GM12878 (cell line): ENCODE measurements at regions not wholly inside any gene's neighbourhood (a gene's known extent, or its start where the extent isn't known, plus 50 kb on each side); places are given as distances from the start of the nearest gene placed in this dataset.

Experiments used
- ATAC-seq: fragments of 200-7000 bp; cut with Tn5 transposase; 3 replicates; pipeline ENCODE4 v1.9.1; 2020; ENCODE audit warnings: mild to moderate bottlenecking, moderate library complexity
- BruUV-seq: library from RNA; stranded (reverse); fragments of 400-500 nt; replicated peaks from 2 replicates; lab custom pipeline; 2021; lab: Mats Ljungman, UMichigan
- CTCF ChIA-PET: fragments of 300-600 bp; sonication (Branson Sonifier 250); formaldehyde crosslinking; extraction: SDS; loops from one replicate; lab custom pipeline; 2021; ENCODE audit warnings: inconsistent platforms; lab: Yijun Ruan, JAX
- POLR2A ChIA-PET: fragments of 350-600 bp; formaldehyde crosslinking; extraction: SDS; loops from one replicate; lab custom pipeline; 2021; ENCODE audit warnings: inconsistent platforms; lab: Charles Lee
- RAD21 ChIA-PET: fragments of 300-600 bp; sonication (Branson Sonifier 250); formaldehyde crosslinking; loops from one replicate; lab custom pipeline; 2023; ENCODE audit warnings: antibody characterized with exemption; ENCODE audit not compliant: unreplicated experiment; lab: Charles Lee
- SMC1A ChIA-PET: fragments of 300-600 bp; sonication (Branson Sonifier 250); formaldehyde crosslinking; loops from one replicate; lab custom pipeline; 2023; ENCODE audit not compliant: unreplicated experiment, uncharacterized antibody; lab: Charles Lee
- DNase-seq: peaks from one replicate; pipeline ENCODE4 v3.0.0-alpha.2; 2011; ENCODE audit warnings: low read depth, low spot score
- FAIRE-seq: peaks from 3 replicates; lab custom pipeline; 2011; peaks lifted over from hg19 to GRCh38; lab: Jason Lieb, UNC
- H2AFZ ChIP-seq: 2 replicates; pipeline ENCODE4 v1.6.0; 2011; ENCODE audit warnings: low read depth, low read length, control low read depth; ENCODE audit not compliant: control insufficient read depth
- H3K27ac ChIP-seq: 2 replicates; pipeline ENCODE4 v1.5.1; 2011; ENCODE audit warnings: control low read depth; ENCODE audit not compliant: control insufficient read depth, insufficient read depth
- H3K27me3 ChIP-seq, 2 experiments: replicated peaks in 1 of 2; 2 replicates each; pipeline versions ENCODE4 v1.6.0 to v1.6.1; 2011; ENCODE audit warnings: low read length in 1 of 2; ENCODE audit not compliant: control insufficient read depth in 2 of 2, insufficient read depth in 2 of 2
- H3K36me3 ChIP-seq, 2 experiments: 2 replicates each; pipeline ENCODE4 v1.5.1; 2011; ENCODE audit warnings: low read length in 1 of 2; ENCODE audit not compliant: control insufficient read depth in 2 of 2, insufficient read depth in 2 of 2
- H3K4me1 ChIP-seq: 2 replicates; pipeline ENCODE4 v1.6.1; 2011; ENCODE audit warnings: mild to moderate bottlenecking, low read length, moderate library complexity, mixed read lengths; ENCODE audit not compliant: control insufficient read depth, insufficient read depth
- H3K4me2 ChIP-seq: 2 replicates; pipeline ENCODE4 v1.6.0; 2011; ENCODE audit warnings: control low read depth; ENCODE audit not compliant: control insufficient read depth, insufficient read depth
- H3K4me3 ChIP-seq: fragments of 200-600 bp; sonication (generic); 2 replicates; pipeline ENCODE4 v1.5.1; 2016
- H3K79me2 ChIP-seq: 2 replicates; pipeline ENCODE4 v1.6.0; 2011; ENCODE audit warnings: low read length; ENCODE audit not compliant: control insufficient read depth, insufficient read depth
- H3K9ac ChIP-seq: 2 replicates; pipeline ENCODE4 v1.8.0; 2011; ENCODE audit warnings: low read length, control low read depth, mixed read lengths; ENCODE audit not compliant: control insufficient read depth, insufficient read depth
- H3K9me3 ChIP-seq: replicated peaks from 3 replicates; pipeline ENCODE4 v1.5.1; 2011; ENCODE audit warnings: mild to moderate bottlenecking, low read length; ENCODE audit not compliant: control insufficient read depth, insufficient read depth
- H4K20me1 ChIP-seq: 2 replicates; pipeline ENCODE4 v1.6.0; 2011; ENCODE audit not compliant: control insufficient read depth, insufficient read depth
- FOS ChIP-seq: IDR thresholded peaks from 3 replicates; pipeline ENCODE4 v1.6.1; 2011; ENCODE audit warnings: borderline replicate concordance; ENCODE audit not compliant: insufficient read length; ENCODE audit errors: extremely low read depth
- HDAC2 ChIP-seq: fragments of 200-600 bp; sonication (generic); IDR thresholded peaks from 2 replicates; pipeline ENCODE4 v1.6.1; 2017
- KLF5 ChIP-seq: fragments of 450-650 bp; IDR thresholded peaks from 2 replicates; pipeline ENCODE4 v1.6.1; 2014; ENCODE audit warnings: mild to moderate bottlenecking; ENCODE audit not compliant: partially characterized antibody
- MYB ChIP-seq: fragments of 150-350 bp; IDR thresholded peaks from 2 replicates; pipeline ENCODE4 v1.6.1; 2014; ENCODE audit warnings: mild to moderate bottlenecking, low read depth, low read length, borderline replicate concordance
- NBN ChIP-seq: fragments of 450-650 bp; IDR thresholded peaks from 2 replicates; pipeline ENCODE4 v1.6.1; 2016
- PML ChIP-seq: IDR thresholded peaks from 2 replicates; pipeline ENCODE4 v1.6.1; 2012; ENCODE audit warnings: low read length, inconsistent platforms
- RAD21 ChIP-seq: IDR thresholded peaks from 2 replicates; pipeline ENCODE4 v1.6.1; 2011; ENCODE audit warnings: mild to moderate bottlenecking, low read depth, low read length, moderate library complexity; ENCODE audit not compliant: insufficient read depth
- ZBTB33 ChIP-seq: fragments of 450-650 bp; IDR thresholded peaks from 2 replicates; pipeline ENCODE4 v1.6.1; 2017; ENCODE audit warnings: mild to moderate bottlenecking
- WGBS: methylation state at CpG from one replicate; pipeline ENCODE4 v1.1.6; 2016; ENCODE audit warnings: low lambda C conversion rate; ENCODE audit not compliant: insufficient replicate concordance, insufficient coverage; ENCODE audit errors: missing lambda C conversion rate; 5-methylcytosine and 5-hydroxymethylcytosine counted together
- in situ Hi-C: fragments of 300-500 bp; cut with MboI; formaldehyde crosslinking; loops from 9 replicates; pipeline ENCODE4 v1.14.3; 2018; ENCODE audit warnings: mixed read lengths
- intact Hi-C: fragments of 100-400 bp; cut with micrococcal nuclease; formaldehyde crosslinking; loops from one replicate; pipeline ENCODE4 v1.14.2; 2022; ENCODE audit not compliant: unreplicated experiment

GRCh38 chr5:106076655-106077054, 1594.1 kb downstream of the EFNA5 start:
- in situ Hi-C loops: no loop called here

More at GRCh38 chr5:106076655-106077054, 1594.1 kb downstream of the EFNA5 start:
- Histone ChIP-seq H3K27me3 (no peaks in the 10 kb centered on the region), H3K4me2 (no peak overlapping the region), H3K4me3 (no peak overlapping the region), H3K79me2 (no peaks in the 10 kb centered on the region), H3K9ac (no peak overlapping the region), H3K27ac (no peak overlapping the region), H3K9me3 (no peaks in the 10 kb centered on the region), H2AFZ (no peak overlapping the region), H3K4me1 (no peaks in the 10 kb centered on the region), H4K20me1 (no peaks in the 10 kb centered on the region), H3K36me3 (no peaks in the 10 kb centered on the region)
- FAIRE-seq (no peak), DNase-seq (no peak), ATAC-seq (no peak)
- SMC1A ChIA-PET: no interaction called here
- RAD21 ChIA-PET: no interaction called here
- TF ChIP-seq RAD21 (no peak), ZBTB33 (no peak), PML (no peak), FOS (no peak), MYB (no peak), NBN (no peak), HDAC2 (no peak), KLF5 (no peak)
- CTCF ChIA-PET: no interaction called here
- intact Hi-C loops: no loop called here
- no TSS peak for BruUV-seq
- WGBS: 63% methylated on average over 4 of the region's 4 CpGs
- POLR2A ChIA-PET: interaction anchor here (0.7 kb wide), 1 partner anchor 57 kb away, joined by 3 read pairs; no protein-coding TSS in a partner anchor
